Endodermal cell (in vitro differentiated cells): ENCODE measurements at regions not wholly inside any gene's neighbourhood (a gene's known extent, or its start where the extent isn't known, plus 50 kb on each side); places are given as distances from the start of the nearest gene placed in this dataset.

Experiments used
- DNase-seq: peaks from one replicate; pipeline ENCODE4 v3.0.0-alpha.2; 2017
- H3K27ac ChIP-seq: 2 replicates; pipeline ENCODE4 v1.5.1; 2013; ENCODE audit warnings: mild to moderate bottlenecking, low read depth, low read length, moderate library complexity
- H3K27me3 ChIP-seq: 2 replicates; pipeline ENCODE4 v1.6.1; 2013; ENCODE audit warnings: mild to moderate bottlenecking, low read length, moderate library complexity; ENCODE audit not compliant: insufficient read depth, control insufficient read depth, poor library complexity, severe bottlenecking
- H3K36me3 ChIP-seq: 2 replicates; pipeline ENCODE4 v1.7.0; 2013; ENCODE audit warnings: mild to moderate bottlenecking, low read length, moderate library complexity; ENCODE audit not compliant: control insufficient read depth, insufficient read depth
- H3K4me1 ChIP-seq: one replicate; pipeline ENCODE4 v1.7.0; 2013; ENCODE audit warnings: low read length; ENCODE audit not compliant: control insufficient read depth, insufficient read depth
- H3K4me3 ChIP-seq: 2 replicates; pipeline ENCODE4 v1.5.1; 2013; ENCODE audit warnings: mild to moderate bottlenecking, low read length, moderate library complexity
- H3K9ac ChIP-seq: 2 replicates; pipeline ENCODE4 v1.6.1; 2013; ENCODE audit warnings: mild to moderate bottlenecking, low read length, moderate library complexity; ENCODE audit not compliant: poor library complexity, severe bottlenecking; ENCODE audit errors: extremely low read depth
- H3K9me3 ChIP-seq: 2 replicates; pipeline ENCODE4 v1.6.1; 2013; ENCODE audit warnings: mild to moderate bottlenecking, low read length, moderate library complexity; ENCODE audit not compliant: control insufficient read depth
- H3K27ac Mint-ChIP-seq: 2 replicates; pipeline ENCODE4 v1.8.0; 2020; ENCODE audit warnings: mixed read lengths
- H3K27me3 Mint-ChIP-seq: 2 replicates; pipeline ENCODE4 v1.8.0; 2021; ENCODE audit warnings: mild to moderate bottlenecking, mixed read lengths; ENCODE audit not compliant: insufficient read depth
- H3K36me3 Mint-ChIP-seq: 2 replicates; pipeline ENCODE4 v1.8.0; 2020; ENCODE audit warnings: low read depth, mixed read lengths
- H3K4me1 Mint-ChIP-seq: 2 replicates; pipeline ENCODE4 v1.8.0; 2020; ENCODE audit warnings: mixed read lengths
- H3K4me3 Mint-ChIP-seq: 2 replicates; pipeline ENCODE4 v1.8.0; 2020; ENCODE audit warnings: mild to moderate bottlenecking, moderate library complexity, mixed read lengths
- H3K9me3 Mint-ChIP-seq: 2 replicates; pipeline ENCODE4 v1.8.0; 2020; ENCODE audit warnings: mild to moderate bottlenecking, mixed read lengths
- whole genome bisulfite sequencing, 2 experiments: methylation state at CpG; one replicate each; pipeline versions ENCODE4 v1.1.5 to v1.1.7; 2013; ENCODE audit warnings: missing lambda C conversion rate in 2 of 2, mixed read lengths in 1 of 2; ENCODE audit not compliant: insufficient coverage in 1 of 2, insufficient read length in 1 of 2; 5-methylcytosine and 5-hydroxymethylcytosine counted together
- TF ChIP-seq, protein P1 (sequence below): fragments of 200-600 bp; sonication (generic); conservative IDR thresholded peaks from 2 replicates; pipeline ENCODE4 v1.5.0; 2021; ENCODE audit warnings: antibody characterized with exemption, mild to moderate bottlenecking

GRCh38 chr12:19695244-19696098 is 256.2 kb downstream of the AEBP2 start:
- Mint-ChIP-seq H3K27ac (no peak overlapping the region), H3K4me1 (peaks cover 2% of the 10 kb centered on the region), H3K36me3 (no peaks in the 10 kb centered on the region), H3K9me3 (no peaks in the 10 kb centered on the region), H3K27me3 (no peaks in the 10 kb centered on the region), H3K4me3 (no peak overlapping the region)
- Histone ChIP-seq H3K4me1 (no peaks in the 10 kb centered on the region), H3K36me3 (no peaks in the 10 kb centered on the region), H3K4me3 (no peak overlapping the region), H3K27ac (no peak overlapping the region), H3K27me3 (no peaks in the 10 kb centered on the region), H3K9ac (no peak overlapping the region), H3K9me3 (no peaks in the 10 kb centered on the region)
- DNase-seq, result no peak
- TF ChIP-seq, protein P1, sequence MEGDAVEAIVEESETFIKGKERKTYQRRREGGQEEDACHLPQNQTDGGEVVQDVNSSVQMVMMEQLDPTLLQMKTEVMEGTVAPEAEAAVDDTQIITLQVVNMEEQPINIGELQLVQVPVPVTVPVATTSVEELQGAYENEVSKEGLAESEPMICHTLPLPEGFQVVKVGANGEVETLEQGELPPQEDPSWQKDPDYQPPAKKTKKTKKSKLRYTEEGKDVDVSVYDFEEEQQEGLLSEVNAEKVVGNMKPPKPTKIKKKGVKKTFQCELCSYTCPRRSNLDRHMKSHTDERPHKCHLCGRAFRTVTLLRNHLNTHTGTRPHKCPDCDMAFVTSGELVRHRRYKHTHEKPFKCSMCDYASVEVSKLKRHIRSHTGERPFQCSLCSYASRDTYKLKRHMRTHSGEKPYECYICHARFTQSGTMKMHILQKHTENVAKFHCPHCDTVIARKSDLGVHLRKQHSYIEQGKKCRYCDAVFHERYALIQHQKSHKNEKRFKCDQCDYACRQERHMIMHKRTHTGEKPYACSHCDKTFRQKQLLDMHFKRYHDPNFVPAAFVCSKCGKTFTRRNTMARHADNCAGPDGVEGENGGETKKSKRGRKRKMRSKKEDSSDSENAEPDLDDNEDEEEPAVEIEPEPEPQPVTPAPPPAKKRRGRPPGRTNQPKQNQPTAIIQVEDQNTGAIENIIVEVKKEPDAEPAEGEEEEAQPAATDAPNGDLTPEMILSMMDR, result no peak
- 67 to 90% methylated on average over 1 to 3 of the region's 3 CpGs for WGBS, 2 experiments

- 91 to 100% methylated on average over 1 to 4 of the region's 4 CpGs for WGBS, 2 experiments
- H3K36me3 Mint-ChIP-seq, result no peaks in the 10 kb centered on the region
- Histone ChIP-seq H3K9ac (no peak overlapping the region), H3K36me3 (no peaks in the 10 kb centered on the region), H3K4me1 (no peaks in the 10 kb centered on the region), H3K27me3 (no peaks in the 10 kb centered on the region), H3K4me3 (no peak overlapping the region), H3K9me3 (no peaks in the 10 kb centered on the region), H3K27ac (no peak overlapping the region)
- no peak for DNase-seq
- H3K4me3 Mint-ChIP-seq, result no peak overlapping the region
- H3K9me3 Mint-ChIP-seq, result peaks cover under 1% of the 10 kb centered on the region
- H3K27ac Mint-ChIP-seq, result no peak overlapping the region
- TF ChIP-seq, protein P1, result no peak
- H3K4me1 Mint-ChIP-seq, result no peaks in the 10 kb centered on the region
- H3K27me3 Mint-ChIP-seq, result no peaks in the 10 kb centered on the region
Measured at GRCh38 chr12:19700969-19701368, 261.7 kb downstream of the AEBP2 start.

DNA sequence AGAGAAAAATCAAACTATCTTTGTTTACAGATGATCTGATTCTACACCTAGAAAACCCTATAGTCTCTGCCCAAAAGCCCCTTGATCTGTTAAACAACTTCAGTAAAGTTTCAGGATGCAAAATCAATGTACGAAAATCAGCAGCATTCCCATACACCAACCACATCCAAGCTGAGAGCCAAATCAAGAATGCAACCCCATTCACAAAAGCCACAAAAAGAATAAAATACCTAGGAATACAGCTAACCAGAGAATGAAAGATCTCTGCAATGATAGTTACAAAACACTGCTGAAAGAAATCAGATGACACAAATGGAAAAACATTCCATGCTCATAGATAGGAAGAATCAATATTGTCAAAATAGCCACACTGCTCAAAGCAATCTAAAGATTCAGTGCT is 265.7 kb downstream of the AEBP2 start:
- Histone ChIP-seq H3K36me3 (no peaks in the 10 kb centered on the region), H3K27me3 (no peaks in the 10 kb centered on the region), H3K27ac (no peak overlapping the region), H3K9me3 (no peaks in the 10 kb centered on the region), H3K4me1 (no peaks in the 10 kb centered on the region), H3K4me3 (no peak overlapping the region), H3K9ac (no peak overlapping the region)
- no peak for DNase-seq
- Mint-ChIP-seq H3K9me3 (peaks cover 17% of the 10 kb centered on the region), H3K36me3 (no peaks in the 10 kb centered on the region), H3K27ac (no peak overlapping the region), H3K27me3 (no peaks in the 10 kb centered on the region), H3K4me1 (no peaks in the 10 kb centered on the region), H3K4me3 (no peak overlapping the region)
- WGBS, 2 experiments, result 83 to 87% methylated on average over 1 of the region's 1 CpG
- TF ChIP-seq, protein P1, result no peak
